ENCODE measurements at regions not wholly inside any gene's neighbourhood (a gene's known extent, or its start where the extent isn't known, plus 50 kb on each side); places are given as distances from the start of the nearest gene placed in this dataset.

DNA sequence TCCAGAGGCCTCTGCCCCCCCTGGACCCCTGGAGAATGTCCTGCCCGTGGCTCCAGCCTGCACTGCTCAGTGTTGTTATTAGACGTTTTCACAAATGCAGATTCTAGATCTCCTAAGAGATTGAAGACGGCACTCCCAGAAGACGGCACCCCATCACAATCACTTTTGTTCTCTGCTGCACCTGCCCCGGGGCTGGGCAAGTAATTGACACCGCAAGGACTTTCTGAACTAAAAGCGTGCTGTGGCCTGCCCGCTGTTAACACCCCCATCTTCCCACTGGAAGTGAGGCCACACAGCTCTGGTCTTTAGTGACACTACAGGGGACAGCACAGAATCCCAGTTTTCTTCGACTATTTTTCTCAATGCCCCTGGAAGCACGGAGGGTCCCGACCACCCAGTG is 256.9 kb downstream of the ENGASE start:
- DNase-seq (ENCODE audit: low read depth), result no peak
- H3K4me3 ChIP-seq (ENCODE audit: low read depth, low read length), result no peak overlapping the region
- TF ChIP-seq, protein P1, sequence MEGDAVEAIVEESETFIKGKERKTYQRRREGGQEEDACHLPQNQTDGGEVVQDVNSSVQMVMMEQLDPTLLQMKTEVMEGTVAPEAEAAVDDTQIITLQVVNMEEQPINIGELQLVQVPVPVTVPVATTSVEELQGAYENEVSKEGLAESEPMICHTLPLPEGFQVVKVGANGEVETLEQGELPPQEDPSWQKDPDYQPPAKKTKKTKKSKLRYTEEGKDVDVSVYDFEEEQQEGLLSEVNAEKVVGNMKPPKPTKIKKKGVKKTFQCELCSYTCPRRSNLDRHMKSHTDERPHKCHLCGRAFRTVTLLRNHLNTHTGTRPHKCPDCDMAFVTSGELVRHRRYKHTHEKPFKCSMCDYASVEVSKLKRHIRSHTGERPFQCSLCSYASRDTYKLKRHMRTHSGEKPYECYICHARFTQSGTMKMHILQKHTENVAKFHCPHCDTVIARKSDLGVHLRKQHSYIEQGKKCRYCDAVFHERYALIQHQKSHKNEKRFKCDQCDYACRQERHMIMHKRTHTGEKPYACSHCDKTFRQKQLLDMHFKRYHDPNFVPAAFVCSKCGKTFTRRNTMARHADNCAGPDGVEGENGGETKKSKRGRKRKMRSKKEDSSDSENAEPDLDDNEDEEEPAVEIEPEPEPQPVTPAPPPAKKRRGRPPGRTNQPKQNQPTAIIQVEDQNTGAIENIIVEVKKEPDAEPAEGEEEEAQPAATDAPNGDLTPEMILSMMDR (conservative IDR thresholded peaks at IDR 0.05; ENCODE audit: low read depth, low read length), result no peak

GRCh38 chr17:79330696-79331095 is 256.1 kb downstream of the ENGASE start:
- TF ChIP-seq, protein P1 (conservative IDR thresholded peaks at IDR 0.05; ENCODE audit: low read depth, low read length), result no peak
- no peak for DNase-seq (ENCODE audit: low read depth)

DNA sequence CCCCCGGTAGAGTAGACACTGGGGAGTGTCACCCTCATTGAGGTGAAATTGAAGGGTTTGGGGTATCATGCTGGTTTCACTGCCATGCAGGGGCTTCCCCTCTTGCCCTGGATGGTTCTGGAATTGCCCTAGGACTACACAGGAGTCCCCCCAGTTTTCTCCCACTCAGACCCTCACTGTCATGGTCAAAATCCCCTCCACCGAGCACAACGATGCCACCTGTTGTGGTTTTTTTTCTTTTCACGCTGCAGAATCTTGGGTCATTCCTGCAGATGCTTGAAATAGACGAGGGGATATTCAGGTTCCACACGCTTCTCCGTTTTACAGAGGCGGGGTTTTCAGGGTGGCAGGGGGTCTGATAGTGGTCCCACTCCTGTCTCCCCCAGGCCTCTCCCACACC is 255.6 kb downstream of the ENGASE start:
- H3K4me3 ChIP-seq (ENCODE audit: low read depth, low read length), result no peak overlapping the region
- TF ChIP-seq, protein P1 (conservative IDR thresholded peaks at IDR 0.05; ENCODE audit: low read depth, low read length), result no peak
- DNase-seq (ENCODE audit: low read depth), result no peak

More at GRCh38 chr17:79330696-79331095, 256.1 kb downstream of the ENGASE start:
- H3K4me3 ChIP-seq (ENCODE audit: low read depth, low read length), result no peak overlapping the region

DNA sequence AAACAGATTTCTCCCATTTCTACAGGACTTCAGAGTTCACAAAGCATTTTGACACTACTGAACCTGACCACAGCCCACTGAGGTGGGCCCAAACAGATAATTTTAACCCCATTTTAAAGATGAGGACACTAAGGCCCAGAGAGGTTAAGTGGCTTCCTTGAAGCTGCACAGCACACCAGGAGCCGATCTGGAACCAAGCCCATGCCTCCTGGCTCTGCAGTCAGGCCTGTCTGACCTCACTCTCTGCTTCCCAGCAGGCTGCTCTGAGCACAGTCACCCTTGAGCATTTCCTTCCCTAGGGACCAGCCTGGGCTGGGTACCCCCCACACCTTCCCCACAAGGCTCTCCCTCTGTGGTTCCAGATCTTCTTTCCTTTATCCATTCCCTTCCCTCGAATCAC is 252.2 kb downstream of the ENGASE start:
- TF ChIP-seq, protein P1 (conservative IDR thresholded peaks at IDR 0.05; ENCODE audit: low read depth, low read length), result no peak
- DNase-seq (ENCODE audit: low read depth), result no peak
- no peak overlapping the region for H3K4me3 ChIP-seq (ENCODE audit: low read depth, low read length)

DNA sequence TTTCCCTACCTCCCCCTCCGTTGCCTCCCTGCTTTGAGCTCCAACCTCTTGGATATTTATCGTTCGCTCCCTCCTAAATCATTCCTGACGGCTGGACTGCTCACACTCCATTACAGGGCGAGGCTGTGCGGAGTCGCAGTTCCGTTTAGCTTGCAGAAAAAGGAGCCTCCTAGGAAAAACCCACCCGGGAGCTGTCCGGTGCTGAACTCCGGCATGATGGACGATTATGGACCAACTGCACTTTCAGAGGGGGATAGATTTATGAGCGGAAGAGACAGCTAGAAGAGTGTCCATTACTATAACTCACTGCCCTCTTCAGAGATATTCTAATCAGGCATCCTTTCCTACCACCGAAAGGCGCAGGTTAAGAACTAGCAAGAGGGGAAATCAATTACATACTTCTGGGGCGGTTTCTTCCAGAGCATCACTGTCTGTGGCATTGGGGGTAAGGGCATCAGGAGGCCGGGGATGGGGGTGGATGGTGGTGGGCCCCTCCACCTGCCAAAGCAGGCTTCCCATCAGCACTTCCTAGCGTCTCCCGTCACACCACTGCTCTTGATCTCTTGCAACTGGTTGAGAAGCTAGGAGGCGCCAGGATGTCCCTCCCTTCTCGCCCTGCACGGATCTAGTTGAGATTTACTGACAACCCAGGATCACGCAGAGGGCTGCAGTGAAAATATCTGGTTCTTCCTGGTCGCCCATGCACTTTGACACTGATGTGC is 251.2 kb downstream of the ENGASE start:
- TF ChIP-seq, protein P1 (conservative IDR thresholded peaks at IDR 0.05; ENCODE audit: low read depth, low read length), result no peak
- DNase-seq (ENCODE audit: low read depth), result no peak
- no peak overlapping the region for H3K4me3 ChIP-seq (ENCODE audit: low read depth, low read length)

DNA sequence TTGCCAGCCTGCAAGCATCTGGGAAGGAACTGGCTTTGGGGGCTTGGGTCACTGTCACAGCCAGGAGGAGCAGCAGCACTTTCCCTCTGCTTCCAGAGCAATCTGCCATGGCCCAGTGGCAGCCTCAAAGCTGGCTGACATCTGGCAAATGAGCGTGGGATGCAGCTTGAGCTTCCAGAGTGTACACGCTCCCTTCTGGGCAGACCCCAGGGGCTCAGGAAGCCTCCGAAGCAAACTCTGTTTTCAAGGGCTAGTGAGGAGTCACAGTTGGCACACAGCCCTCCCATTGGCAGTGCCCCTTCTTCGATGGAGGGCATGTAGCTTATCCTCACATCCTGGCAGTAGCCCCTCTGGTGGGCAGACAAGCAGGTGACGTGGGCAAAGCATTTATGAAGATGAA is 249.6 kb downstream of the ENGASE start:
- H3K4me3 ChIP-seq (ENCODE audit: low read depth, low read length), result no peak overlapping the region
- no peak for DNase-seq (ENCODE audit: low read depth)
- TF ChIP-seq, protein P1 (conservative IDR thresholded peaks at IDR 0.05; ENCODE audit: low read depth, low read length), result no peak

DNA sequence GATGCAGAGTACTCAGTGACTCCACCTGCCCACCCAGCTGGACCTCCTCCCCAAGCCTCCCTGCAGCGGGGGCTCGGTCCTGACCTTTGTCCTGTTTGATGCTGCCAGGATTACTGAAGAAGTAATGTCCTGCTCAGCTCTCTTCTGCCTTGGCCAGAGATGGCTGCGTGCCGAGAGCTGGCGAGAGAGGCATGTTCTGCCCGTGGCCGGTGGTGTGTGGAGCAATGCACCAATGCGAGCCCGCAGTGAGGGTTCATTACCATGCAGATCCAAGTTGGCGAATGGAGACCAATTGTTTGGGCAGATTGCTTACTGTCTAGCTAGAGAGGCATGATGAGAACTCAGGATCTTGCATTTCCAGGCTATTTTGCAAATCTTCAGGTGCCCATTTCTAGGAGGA is 248.9 kb downstream of the ENGASE start:
- TF ChIP-seq, protein P1 (conservative IDR thresholded peaks at IDR 0.05; ENCODE audit: low read depth, low read length), result no peak
- no peak for DNase-seq (ENCODE audit: low read depth)
- H3K4me3 ChIP-seq (ENCODE audit: low read depth, low read length), result no peak overlapping the region

Data from epithelial cell of proximal tubule (primary cell).